ENCODE measurements at regions not wholly inside any gene's neighbourhood (a gene's known extent, or its start where the extent isn't known, plus 50 kb on each side); places are given as distances from the start of the nearest gene placed in this dataset.

- DNase-seq (ENCODE audit: low read depth): no peak
These were observed 54.2 kb downstream of the S1PR1 start for GRCh38 chr1:101290922-101291561.

GRCh38 chr1:101291562-101292380 is 55.0 kb downstream of the S1PR1 start:
- DNase-seq (ENCODE audit: low read depth): peak; percentile 77

GRCh38 chr1:101293461-101294051 is 56.7 kb downstream of the S1PR1 start:
- peak; percentile 88 for DNase-seq (ENCODE audit: low read depth)

GRCh38 chr1:101295209-101295608 is 58.4 kb downstream of the S1PR1 start:
- no peak for DNase-seq (ENCODE audit: low read depth)

GRCh38 chr1:101298663-101299062 is 61.8 kb downstream of the S1PR1 start:
- DNase-seq (ENCODE audit: low read depth): no peak

GRCh38 chr1:101299141-101299540 is 62.3 kb downstream of the S1PR1 start:
- no peak for DNase-seq (ENCODE audit: low read depth)

- DNase-seq (ENCODE audit: low read depth): no peak
These were observed 62.9 kb downstream of the S1PR1 start for GRCh38 chr1:101299710-101300109.

GRCh38 chr1:101300916-101301315 is 64.1 kb downstream of the S1PR1 start:
- DNase-seq (ENCODE audit: low read depth): no peak

GRCh38 chr1:101301446-101302057 is 64.7 kb downstream of the S1PR1 start:
- no peak for DNase-seq (ENCODE audit: low read depth)

GRCh38 chr1:101302831-101303511 is 66.2 kb downstream of the S1PR1 start:
- peak; percentile 28 for DNase-seq (ENCODE audit: low read depth)

GRCh38 chr1:101307985-101308689 is 71.3 kb downstream of the S1PR1 start:
- DNase-seq (ENCODE audit: low read depth): no peak

GRCh38 chr1:101308935-101309333 is 72.1 kb downstream of the S1PR1 start:
- no peak for DNase-seq (ENCODE audit: low read depth)

- peak; percentile 51 for DNase-seq (ENCODE audit: low read depth)
These were observed 72.8 kb downstream of the S1PR1 start for GRCh38 chr1:101309334-101310311.

- DNase-seq (ENCODE audit: low read depth): no peak
These were observed 73.7 kb downstream of the S1PR1 start for GRCh38 chr1:101310506-101310905.

- DNase-seq (ENCODE audit: low read depth): no peak
These were observed 74.5 kb downstream of the S1PR1 start for GRCh38 chr1:101311146-101311920.

GRCh38 chr1:101312147-101312546 is 75.3 kb downstream of the S1PR1 start:
- DNase-seq (ENCODE audit: low read depth): no peak

GRCh38 chr1:101313356-101313755 is 76.5 kb downstream of the S1PR1 start:
- DNase-seq (ENCODE audit: low read depth): no peak

- DNase-seq (ENCODE audit: low read depth): no peak
These were observed 77.4 kb downstream of the S1PR1 start for GRCh38 chr1:101314244-101314643.

GRCh38 chr1:101316256-101316655 is 79.4 kb downstream of the S1PR1 start:
- peak; percentile 33 for DNase-seq (ENCODE audit: low read depth)

All from myocyte (in vitro differentiated cells).